ENCODE measurements at regions not wholly inside any gene's neighbourhood (a gene's known extent, or its start where the extent isn't known, plus 50 kb on each side); places are given as distances from the start of the nearest gene placed in this dataset.

DNA sequence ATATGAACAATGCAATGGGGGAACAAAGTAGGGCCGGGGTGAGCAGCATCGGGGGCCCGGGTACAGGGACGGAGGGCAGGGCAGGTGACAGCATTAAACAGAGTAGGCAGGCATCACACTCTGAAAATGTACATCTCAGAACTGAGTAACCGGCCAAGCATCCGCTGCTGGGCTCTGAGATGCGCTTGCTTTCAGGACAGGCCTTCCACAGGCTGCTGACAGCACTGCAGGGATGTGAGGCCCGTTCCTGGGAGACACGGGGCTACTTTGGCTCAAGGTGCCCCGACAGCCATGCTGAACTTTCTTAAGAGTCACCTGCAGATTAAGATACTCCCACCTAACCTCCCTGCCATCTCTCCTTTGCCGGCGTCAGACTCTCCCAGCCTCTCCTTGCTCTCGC lies 64.3 kb upstream of the FGFR2 start:
- no peak for DNase-seq (ENCODE audit: low read depth, low spot score)

DNA sequence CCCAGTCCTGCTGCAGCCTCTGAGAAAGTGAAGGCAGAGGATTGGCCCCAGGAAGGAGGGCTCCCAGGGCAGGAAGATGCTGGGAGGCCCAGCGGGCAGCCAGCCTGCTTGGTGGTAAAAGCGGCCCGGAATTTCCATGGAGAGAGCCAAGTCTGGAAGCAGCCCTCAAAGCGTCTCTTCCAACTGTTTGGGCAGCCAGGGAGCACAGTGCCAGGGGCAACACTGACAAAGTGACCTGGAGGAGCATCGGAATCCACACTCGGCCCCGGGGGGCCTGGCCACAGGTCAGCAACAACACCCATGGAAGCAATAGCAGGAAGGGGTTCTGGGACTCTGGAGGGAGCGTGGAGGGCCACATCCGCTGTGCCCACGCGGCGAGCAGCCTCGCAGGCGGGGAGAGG lies 63.2 kb upstream of the FGFR2 start:
- no peak for DNase-seq (ENCODE audit: low read depth, low spot score)

DNA sequence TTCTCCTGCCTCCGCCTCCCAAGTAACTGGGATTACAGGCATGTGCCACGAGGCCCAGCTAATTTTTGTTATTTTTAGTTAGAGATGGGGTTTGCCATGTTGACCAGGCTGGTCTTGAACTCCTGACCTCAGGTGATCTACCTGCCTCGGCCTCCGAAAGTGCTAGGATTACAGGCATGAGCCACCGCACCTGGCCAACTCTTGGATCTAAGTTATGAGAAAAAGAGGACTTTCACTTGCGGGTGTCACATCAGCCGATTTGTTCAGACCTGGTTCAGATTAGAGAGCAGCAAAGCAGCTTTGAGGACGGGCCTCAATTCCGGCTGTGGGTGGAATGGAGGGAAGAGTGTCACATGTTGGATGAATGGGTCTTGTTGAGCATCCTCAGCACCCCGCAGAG lies 61.0 kb upstream of the FGFR2 start:
- no peak for DNase-seq (ENCODE audit: low read depth, low spot score)

DNA sequence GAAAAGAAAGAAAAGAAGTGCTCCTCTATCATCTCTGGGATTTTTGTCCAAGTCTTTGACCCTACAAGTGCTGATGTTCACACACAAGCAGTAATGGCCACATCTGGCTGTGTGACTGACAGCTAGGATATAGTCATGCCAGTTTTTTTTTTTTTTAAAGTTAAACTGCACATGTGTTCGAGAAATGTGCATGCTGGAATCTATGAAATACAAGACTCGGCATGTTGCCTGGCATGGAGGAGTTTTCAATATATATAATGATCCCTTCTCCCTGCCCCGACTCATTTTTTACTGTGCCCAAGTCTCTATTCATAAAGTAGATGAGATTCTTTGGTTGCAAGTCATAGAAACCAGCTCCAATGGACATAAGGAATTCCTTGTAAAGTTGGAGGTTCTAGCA lies 60.4 kb upstream of the FGFR2 start:
- no peak for DNase-seq (ENCODE audit: low read depth, low spot score)

DNA sequence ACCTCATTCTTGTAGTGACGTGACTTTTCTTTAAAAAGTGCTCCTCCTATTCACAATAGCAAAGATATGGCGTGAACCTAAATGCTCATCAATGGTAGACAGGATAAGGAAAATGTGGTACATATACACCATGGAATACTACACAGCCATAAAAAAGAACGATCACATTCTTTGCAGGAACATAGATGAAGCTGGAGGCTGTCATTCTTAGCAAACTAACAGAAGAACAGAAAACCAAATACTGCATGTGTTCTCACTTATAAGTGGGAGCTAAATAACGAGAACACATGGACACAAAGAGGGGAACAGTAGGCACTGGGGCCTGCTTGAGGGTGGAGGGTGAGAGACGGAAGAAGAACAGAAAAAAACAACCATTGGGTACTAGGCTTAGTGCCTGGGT lies 59.9 kb upstream of the FGFR2 start:
- DNase-seq (ENCODE audit: low read depth, low spot score), result no peak

DNA sequence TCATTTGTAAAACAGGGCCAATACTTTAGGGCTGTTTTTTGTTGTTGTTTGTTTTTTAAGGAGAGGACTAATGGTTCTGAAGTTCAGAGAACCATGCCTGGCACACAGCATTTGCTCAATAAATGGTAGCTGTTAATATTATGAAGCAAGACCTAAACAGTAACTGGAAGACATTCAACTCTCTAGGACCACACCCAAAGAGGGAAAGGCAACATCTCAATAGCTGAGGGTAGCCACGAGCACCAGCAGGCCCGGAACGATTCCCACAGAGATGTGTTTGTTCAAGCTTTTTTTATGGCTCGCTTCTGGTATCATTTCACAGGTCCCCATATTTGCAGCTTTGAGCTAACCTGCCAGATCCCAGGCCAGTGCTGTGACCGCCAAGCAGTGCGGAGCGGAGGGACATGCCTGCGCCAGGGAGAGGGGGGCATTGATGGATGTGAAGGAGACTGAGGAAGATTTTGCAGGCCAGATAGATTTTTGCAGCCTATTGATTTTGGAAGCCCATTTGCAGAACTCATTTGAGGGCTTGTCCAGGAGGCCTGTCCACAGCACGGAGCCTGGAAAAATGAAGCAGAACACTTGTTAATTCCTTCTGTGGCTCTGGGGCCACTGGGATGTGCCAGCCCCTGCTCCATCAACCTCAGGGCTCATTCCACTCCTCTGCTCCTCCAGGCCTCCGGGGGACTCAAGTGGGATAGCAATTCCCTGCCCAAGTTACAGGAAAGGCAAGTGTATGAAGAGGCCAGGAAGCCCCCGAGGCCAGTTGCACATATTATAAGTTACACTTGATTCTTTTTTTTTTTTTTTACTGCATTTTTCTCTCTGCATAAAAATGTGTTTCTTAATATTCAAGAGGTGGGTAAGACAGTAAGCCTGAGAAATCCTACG lies 57.3 kb upstream of the FGFR2 start:
- DNase-seq (ENCODE audit: low read depth, low spot score), result no peak

DNA sequence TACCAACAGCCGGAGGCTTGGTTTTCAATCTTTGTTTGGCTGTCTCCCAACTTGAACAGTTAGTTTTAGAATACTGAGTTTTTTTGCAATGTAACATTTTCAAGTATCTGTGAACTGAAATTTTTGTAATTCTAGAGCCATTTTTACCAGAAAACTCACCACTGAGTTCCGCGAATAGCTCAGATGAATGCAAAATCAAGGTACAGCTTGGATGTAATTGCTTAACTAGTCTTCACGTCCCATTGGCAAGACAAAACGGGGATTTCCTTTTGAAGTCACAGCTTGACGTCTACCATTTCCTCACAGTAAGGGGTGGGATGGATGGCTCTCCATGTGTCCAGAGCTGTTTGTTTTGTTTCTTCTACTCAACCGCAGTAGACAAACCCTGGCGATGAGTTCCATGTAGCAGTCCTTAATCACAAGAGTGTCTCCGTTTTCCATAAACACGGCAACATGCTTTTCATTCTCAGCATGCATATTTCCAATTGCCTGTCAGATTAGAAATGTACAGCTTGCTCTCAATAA lies 55.8 kb upstream of the FGFR2 start:
- DNase-seq (ENCODE audit: low read depth, low spot score), result no peak

DNA sequence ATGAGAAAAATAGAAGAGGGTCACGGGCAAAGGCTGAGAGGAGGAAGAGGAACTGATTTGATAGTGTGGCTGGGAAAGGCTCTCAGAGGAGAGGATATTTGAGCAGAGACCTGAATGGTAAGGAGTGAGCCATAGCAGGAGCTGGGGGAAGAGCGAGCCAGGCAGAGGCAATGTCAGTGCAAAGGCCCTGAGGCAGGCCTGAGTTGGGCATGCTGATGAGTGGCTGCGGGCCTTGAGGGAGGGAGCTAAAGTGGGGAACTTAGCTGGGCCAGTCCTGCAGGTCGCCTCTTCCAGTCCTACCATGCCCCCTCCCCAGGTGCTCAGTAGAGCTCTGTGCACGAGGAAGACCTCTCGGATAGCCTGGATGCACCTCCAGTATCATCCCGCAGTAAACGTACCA lies 55.4 kb upstream of the FGFR2 start:
- no peak for DNase-seq (ENCODE audit: low read depth, low spot score)

DNA sequence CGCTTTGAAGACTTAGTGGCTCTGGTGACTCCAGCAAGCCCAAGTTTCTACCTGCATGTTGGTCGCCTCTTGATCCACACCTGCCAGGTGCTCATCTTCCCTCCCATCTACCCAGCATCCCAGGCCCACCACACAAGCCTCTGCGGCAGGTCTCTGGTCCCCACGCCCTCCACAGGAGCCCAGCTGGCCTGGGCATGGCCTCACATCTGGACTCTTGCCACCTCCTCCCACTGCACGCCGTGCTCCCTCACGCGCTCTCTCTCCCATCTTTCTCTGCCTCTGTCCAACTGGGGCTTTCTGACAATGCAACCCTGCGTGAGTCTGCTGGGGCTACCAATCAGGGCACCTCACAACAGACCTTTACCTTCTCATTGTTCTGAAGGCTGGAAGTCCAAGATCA lies 50.2 kb upstream of the FGFR2 start:
- DNase-seq (ENCODE audit: low read depth, low spot score), result no peak

DNA sequence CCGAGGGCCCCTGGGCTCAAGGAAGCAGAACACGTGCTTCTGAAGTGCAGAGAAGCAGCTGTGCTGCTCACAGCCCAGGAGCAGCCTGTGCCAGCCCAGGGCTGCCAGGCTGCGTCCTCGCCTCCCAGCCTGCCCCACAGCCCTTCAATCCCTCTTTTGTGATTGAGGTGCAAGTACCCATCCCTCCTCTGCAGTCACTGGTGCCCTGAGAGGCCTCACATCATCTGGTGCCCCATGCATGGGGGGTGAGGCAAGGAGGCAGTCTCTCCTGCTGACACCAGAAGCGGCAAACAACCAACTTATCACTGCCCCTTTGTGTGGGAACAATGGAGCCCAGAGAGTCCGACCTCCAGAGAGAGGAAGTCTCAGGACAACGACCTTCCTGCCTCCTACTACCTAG lies 49.8 kb upstream of the FGFR2 start:
- DNase-seq (ENCODE audit: low read depth, low spot score), result no peak

Measured in astrocyte of the hippocampus (primary cell).